GM23338 (cell line): ENCODE measurements at regions not wholly inside any gene's neighbourhood (a gene's known extent, or its start where the extent isn't known, plus 50 kb on each side); places are given as distances from the start of the nearest gene placed in this dataset.

ENCODE experiments used
- ATAC-seq: fragments of 200-7000 bp; cut with Tn5 transposase; 3 replicates; pipeline ENCODE4 v1.9.1; 2020
- DNase-seq: peaks from one replicate; pipeline ENCODE4 v3.0.0-alpha.2; 2015; ENCODE audit warnings: low spot score
- H2AFZ ChIP-seq: fragments of 200-600 bp; sonication (generic); 2 replicates; pipeline ENCODE4 v1.8.0; 2016; ENCODE audit warnings: antibody characterized with exemption, mild to moderate bottlenecking, moderate library complexity
- H3F3A ChIP-seq: fragments of 200-600 bp; sonication (generic); replicated peaks from 2 replicates; pipeline ENCODE4 v1.8.0; 2017; ENCODE audit warnings: antibody characterized with exemption, mixed run types, low read depth
- H3K27ac ChIP-seq: fragments of 200-600 bp; sonication (generic); 2 replicates; pipeline ENCODE4 v1.6.1; 2016; ENCODE audit warnings: low read depth
- H3K27me3 ChIP-seq: fragments of 200-600 bp; sonication (generic); 2 replicates; pipeline ENCODE4 v1.8.0; 2016; ENCODE audit warnings: mild to moderate bottlenecking, mixed run types, moderate library complexity; ENCODE audit not compliant: insufficient read depth
- H3K36me3 ChIP-seq: fragments of 200-600 bp; sonication (generic); 2 replicates; pipeline ENCODE4 v1.8.0; 2016; ENCODE audit warnings: mild to moderate bottlenecking; ENCODE audit not compliant: insufficient read depth
- H3K4me1 ChIP-seq: fragments of 200-600 bp; sonication (generic); 2 replicates; pipeline ENCODE4 v1.8.0; 2016; ENCODE audit warnings: mild to moderate bottlenecking, moderate library complexity; ENCODE audit not compliant: insufficient read depth
- H3K4me2 ChIP-seq: fragments of 200-600 bp; sonication (generic); 2 replicates; pipeline ENCODE4 v1.7.1; 2017; ENCODE audit warnings: mixed run types
- H3K4me3 ChIP-seq: fragments of 200-600 bp; sonication (generic); 2 replicates; pipeline ENCODE4 v1.6.1; 2016; ENCODE audit warnings: mixed run types
- H3K79me2 ChIP-seq: fragments of 200-600 bp; sonication (generic); replicated peaks from 2 replicates; pipeline ENCODE4 v1.8.0; 2017; ENCODE audit warnings: mild to moderate bottlenecking; ENCODE audit not compliant: insufficient read depth
- H3K9me2 ChIP-seq: fragments of 200-600 bp; sonication (generic); 2 replicates; pipeline ENCODE4 v1.8.0; 2017; ENCODE audit not compliant: insufficient read depth
- H4K20me1 ChIP-seq: fragments of 200-600 bp; sonication (generic); replicated peaks from 2 replicates; pipeline ENCODE4 v1.8.0; 2017; ENCODE audit warnings: mild to moderate bottlenecking; ENCODE audit not compliant: insufficient read depth
- H3K27ac Mint-ChIP-seq: 2 replicates; pipeline ENCODE4 v1.8.0; 2020; ENCODE audit warnings: inconsistent platforms, mild to moderate bottlenecking, moderate library complexity, mixed read lengths
- H3K27me3 Mint-ChIP-seq: 3 replicates; pipeline ENCODE4 v1.8.0; 2022; ENCODE audit warnings: low read depth, mild to moderate bottlenecking, moderate library complexity, mixed read lengths, inconsistent platforms; ENCODE audit not compliant: insufficient read depth, poor library complexity
- H3K36me3 Mint-ChIP-seq: 3 replicates; pipeline ENCODE4 v1.8.0; 2021; ENCODE audit warnings: low read depth, mild to moderate bottlenecking, inconsistent platforms, moderate library complexity, mixed read lengths
- H3K4me1 Mint-ChIP-seq: 3 replicates; pipeline ENCODE4 v1.8.0; 2020; ENCODE audit warnings: mild to moderate bottlenecking, inconsistent platforms, mixed read lengths
- H3K4me3 Mint-ChIP-seq: 3 replicates; pipeline ENCODE4 v1.8.0; 2021; ENCODE audit warnings: moderate library complexity, mild to moderate bottlenecking, inconsistent platforms, mixed read lengths
- H3K9me3 Mint-ChIP-seq: 3 replicates; pipeline ENCODE4 v1.8.0; 2020; ENCODE audit warnings: moderate library complexity, mild to moderate bottlenecking, inconsistent platforms, mixed read lengths
- EZH2 ChIP-seq: fragments of 200-600 bp; sonication (generic); IDR thresholded peaks from one replicate; pipeline ENCODE4 v1.8.0; 2017; ENCODE audit warnings: antibody characterized with exemption, mild to moderate bottlenecking, low read depth; ENCODE audit not compliant: unreplicated experiment
- NANOG ChIP-seq: IDR thresholded peaks from 2 replicates; pipeline ENCODE4 v1.6.1; 2016; ENCODE audit warnings: antibody characterized with exemption, borderline replicate concordance
- ZNF114 ChIP-seq: fragments of 250-450 bp; sonication (Bioruptor Pico); IDR thresholded peaks from 2 replicates; pipeline ENCODE4 v1.5.0; 2020; ENCODE audit warnings: mild to moderate bottlenecking, moderate library complexity
- ZNF331 ChIP-seq: fragments of 250-450 bp; sonication (Bioruptor Pico); IDR thresholded peaks from 2 replicates; pipeline ENCODE4 v1.5.0; 2020; ENCODE audit warnings: low read depth, mild to moderate bottlenecking, moderate library complexity
- TF ChIP-seq, protein P1 (sequence below), 2 experiments: fragments of 200-600 bp in 1 of 2; sonication (generic) in 1 of 2; conservative IDR thresholded peaks; 2 replicates each; pipeline versions ENCODE4 v1.5.1 to v1.6.1; 2016 to 2017; ENCODE audit warnings: antibody characterized with exemption in 2 of 2, low read depth in 2 of 2, mild to moderate bottlenecking in 2 of 2, moderate library complexity in 1 of 2
- TF ChIP-seq, protein P2 (sequence below): IDR thresholded peaks from 2 replicates; pipeline ENCODE4 v1.6.1; 2016; ENCODE audit warnings: antibody characterized with exemption
- TF ChIP-seq, protein P3 (sequence below): IDR thresholded peaks from one replicate; pipeline ENCODE4 v1.6.1; 2018; ENCODE audit warnings: antibody characterized with exemption; ENCODE audit not compliant: unreplicated experiment

DNA sequence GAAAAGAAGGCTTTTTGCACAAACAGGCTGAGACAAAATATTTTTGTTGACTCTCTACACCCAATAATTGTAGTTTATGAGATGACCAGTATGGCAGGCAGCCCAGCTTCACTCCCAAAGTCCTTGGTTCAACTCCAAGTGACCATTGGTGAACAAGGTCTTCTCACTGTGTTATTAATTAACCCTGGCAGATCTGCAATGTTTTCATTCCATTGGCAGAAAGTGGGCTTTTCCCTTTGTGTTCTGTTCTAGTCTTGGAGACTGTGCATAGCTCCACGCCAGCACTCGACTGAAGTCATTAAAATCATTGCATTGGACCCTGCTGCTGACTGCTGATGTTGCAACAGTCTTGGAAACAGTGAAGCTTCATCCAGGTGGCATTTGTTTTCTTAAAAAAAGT is 277.3 kb upstream of the HAND2 start:
- TF ChIP-seq EZH2: no peak
- TF ChIP-seq, protein P1, sequence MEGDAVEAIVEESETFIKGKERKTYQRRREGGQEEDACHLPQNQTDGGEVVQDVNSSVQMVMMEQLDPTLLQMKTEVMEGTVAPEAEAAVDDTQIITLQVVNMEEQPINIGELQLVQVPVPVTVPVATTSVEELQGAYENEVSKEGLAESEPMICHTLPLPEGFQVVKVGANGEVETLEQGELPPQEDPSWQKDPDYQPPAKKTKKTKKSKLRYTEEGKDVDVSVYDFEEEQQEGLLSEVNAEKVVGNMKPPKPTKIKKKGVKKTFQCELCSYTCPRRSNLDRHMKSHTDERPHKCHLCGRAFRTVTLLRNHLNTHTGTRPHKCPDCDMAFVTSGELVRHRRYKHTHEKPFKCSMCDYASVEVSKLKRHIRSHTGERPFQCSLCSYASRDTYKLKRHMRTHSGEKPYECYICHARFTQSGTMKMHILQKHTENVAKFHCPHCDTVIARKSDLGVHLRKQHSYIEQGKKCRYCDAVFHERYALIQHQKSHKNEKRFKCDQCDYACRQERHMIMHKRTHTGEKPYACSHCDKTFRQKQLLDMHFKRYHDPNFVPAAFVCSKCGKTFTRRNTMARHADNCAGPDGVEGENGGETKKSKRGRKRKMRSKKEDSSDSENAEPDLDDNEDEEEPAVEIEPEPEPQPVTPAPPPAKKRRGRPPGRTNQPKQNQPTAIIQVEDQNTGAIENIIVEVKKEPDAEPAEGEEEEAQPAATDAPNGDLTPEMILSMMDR (conservative IDR thresholded peaks at IDR 0.05; ENCODE audit: low read depth in 2 of 2): no peak
- TF ChIP-seq ZNF331: no peak
- TF ChIP-seq ZNF114 (CRISPR knock-in tag): no peak
- TF ChIP-seq, protein P2, sequence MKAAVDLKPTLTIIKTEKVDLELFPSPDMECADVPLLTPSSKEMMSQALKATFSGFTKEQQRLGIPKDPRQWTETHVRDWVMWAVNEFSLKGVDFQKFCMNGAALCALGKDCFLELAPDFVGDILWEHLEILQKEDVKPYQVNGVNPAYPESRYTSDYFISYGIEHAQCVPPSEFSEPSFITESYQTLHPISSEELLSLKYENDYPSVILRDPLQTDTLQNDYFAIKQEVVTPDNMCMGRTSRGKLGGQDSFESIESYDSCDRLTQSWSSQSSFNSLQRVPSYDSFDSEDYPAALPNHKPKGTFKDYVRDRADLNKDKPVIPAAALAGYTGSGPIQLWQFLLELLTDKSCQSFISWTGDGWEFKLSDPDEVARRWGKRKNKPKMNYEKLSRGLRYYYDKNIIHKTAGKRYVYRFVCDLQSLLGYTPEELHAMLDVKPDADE: no peak
- H3K27ac ChIP-seq: no peak overlapping the region
- Mint-ChIP-seq H3K4me1 (no peaks in the 10 kb centered on the region), H3K27ac (no peak overlapping the region), H3K27me3 (peaks cover 4% of the 10 kb centered on the region), H3K36me3 (no peaks in the 10 kb centered on the region), H3K4me3 (no peak overlapping the region), H3K9me3 (no peaks in the 10 kb centered on the region)
- no peak overlapping the region for H2AFZ ChIP-seq
- no peaks in the 10 kb centered on the region for H3K9me2 ChIP-seq
- no peaks in the 10 kb centered on the region for H3K36me3 ChIP-seq
- no peak overlapping the region for H3K4me2 ChIP-seq
- ATAC-seq: no peak
- no peaks in the 10 kb centered on the region for H3K79me2 ChIP-seq
- no peaks in the 10 kb centered on the region for H3K4me1 ChIP-seq
- DNase-seq: no peak
- H3F3A ChIP-seq: no peaks in the 10 kb centered on the region
- H3K4me3 ChIP-seq: no peak overlapping the region
- H4K20me1 ChIP-seq: no peaks in the 10 kb centered on the region
- no peaks in the 10 kb centered on the region for H3K27me3 ChIP-seq

GRCh38 chr4:173805884-173806283 is 275.9 kb upstream of the HAND2 start:
- no peaks in the 10 kb centered on the region for H3K36me3 ChIP-seq
- no peak overlapping the region for H3K27ac ChIP-seq
- no peaks in the 10 kb centered on the region for H3K9me2 ChIP-seq
- DNase-seq (no peak), ATAC-seq (no peak)
- no peak overlapping the region for H3K4me2 ChIP-seq
- no peak overlapping the region for H3K4me3 ChIP-seq
- H3K27me3 ChIP-seq: no peaks in the 10 kb centered on the region
- no peak for TF ChIP-seq ZNF331
- TF ChIP-seq, protein P1 (conservative IDR thresholded peaks at IDR 0.05; ENCODE audit: low read depth in 2 of 2): no peak
- TF ChIP-seq, protein P3, sequence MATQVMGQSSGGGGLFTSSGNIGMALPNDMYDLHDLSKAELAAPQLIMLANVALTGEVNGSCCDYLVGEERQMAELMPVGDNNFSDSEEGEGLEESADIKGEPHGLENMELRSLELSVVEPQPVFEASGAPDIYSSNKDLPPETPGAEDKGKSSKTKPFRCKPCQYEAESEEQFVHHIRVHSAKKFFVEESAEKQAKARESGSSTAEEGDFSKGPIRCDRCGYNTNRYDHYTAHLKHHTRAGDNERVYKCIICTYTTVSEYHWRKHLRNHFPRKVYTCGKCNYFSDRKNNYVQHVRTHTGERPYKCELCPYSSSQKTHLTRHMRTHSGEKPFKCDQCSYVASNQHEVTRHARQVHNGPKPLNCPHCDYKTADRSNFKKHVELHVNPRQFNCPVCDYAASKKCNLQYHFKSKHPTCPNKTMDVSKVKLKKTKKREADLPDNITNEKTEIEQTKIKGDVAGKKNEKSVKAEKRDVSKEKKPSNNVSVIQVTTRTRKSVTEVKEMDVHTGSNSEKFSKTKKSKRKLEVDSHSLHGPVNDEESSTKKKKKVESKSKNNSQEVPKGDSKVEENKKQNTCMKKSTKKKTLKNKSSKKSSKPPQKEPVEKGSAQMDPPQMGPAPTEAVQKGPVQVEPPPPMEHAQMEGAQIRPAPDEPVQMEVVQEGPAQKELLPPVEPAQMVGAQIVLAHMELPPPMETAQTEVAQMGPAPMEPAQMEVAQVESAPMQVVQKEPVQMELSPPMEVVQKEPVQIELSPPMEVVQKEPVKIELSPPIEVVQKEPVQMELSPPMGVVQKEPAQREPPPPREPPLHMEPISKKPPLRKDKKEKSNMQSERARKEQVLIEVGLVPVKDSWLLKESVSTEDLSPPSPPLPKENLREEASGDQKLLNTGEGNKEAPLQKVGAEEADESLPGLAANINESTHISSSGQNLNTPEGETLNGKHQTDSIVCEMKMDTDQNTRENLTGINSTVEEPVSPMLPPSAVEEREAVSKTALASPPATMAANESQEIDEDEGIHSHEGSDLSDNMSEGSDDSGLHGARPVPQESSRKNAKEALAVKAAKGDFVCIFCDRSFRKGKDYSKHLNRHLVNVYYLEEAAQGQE: no peak
- TF ChIP-seq NANOG: no peak
- H3F3A ChIP-seq: no peaks in the 10 kb centered on the region
- H3K79me2 ChIP-seq: no peaks in the 10 kb centered on the region
- no peaks in the 10 kb centered on the region for H3K9me3 Mint-ChIP-seq
- no peaks in the 10 kb centered on the region for H4K20me1 ChIP-seq
- no peak overlapping the region for H3K4me3 Mint-ChIP-seq
- H3K27me3 Mint-ChIP-seq: peaks cover 6% of the 10 kb centered on the region
- no peaks in the 10 kb centered on the region for H3K36me3 Mint-ChIP-seq
- peaks cover 6% of the 10 kb centered on the region; the same call in 2 of the 3 replicates for H3K4me1 Mint-ChIP-seq
- H2AFZ ChIP-seq: peak overlapping the region; percentile 10; the same call in 1 of the 2 replicates
- no peaks in the 10 kb centered on the region for H3K4me1 ChIP-seq
- H3K27ac Mint-ChIP-seq: no peak overlapping the region
